ENCODE measurements at regions not wholly inside any gene's neighbourhood (a gene's known extent, or its start where the extent isn't known, plus 50 kb on each side); places are given as distances from the start of the nearest gene placed in this dataset.

GRCh38 chr9:23005156-23005555, 558.5 kb downstream of the DMRTA1 start:
- no peak for TF ChIP-seq CTCF (IDR thresholded peaks at IDR 0.05)
- Histone ChIP-seq H3K4me1 (no peaks in the 10 kb centered on the region), H3K27ac (no peak overlapping the region)

GRCh38 chr9:23006127-23006526, 559.5 kb downstream of the DMRTA1 start:
- no peaks in the 10 kb centered on the region for H3K9me3 ChIP-seq
- H3K27me3 ChIP-seq = no peaks in the 10 kb centered on the region
- no peak overlapping the region for H3K27ac ChIP-seq
- no peaks in the 10 kb centered on the region for H3K4me1 ChIP-seq
- no peaks in the 10 kb centered on the region for H3K36me3 ChIP-seq
- no peak for TF ChIP-seq CTCF (IDR thresholded peaks at IDR 0.05)
- no peak for DNase-seq
- H3K4me3 ChIP-seq = no peak overlapping the region
- intact Hi-C loops (cut with DNase I; ENCODE audit: low total_unique reads) = no loop called here

More at GRCh38 chr9:23005156-23005555, 558.5 kb downstream of the DMRTA1 start:
- intact Hi-C loops (cut with DNase I; ENCODE audit: low total_unique reads) = no loop called here
- no peaks in the 10 kb centered on the region for H3K27me3 ChIP-seq
- DNase-seq = no peak
- no peak overlapping the region for H3K4me3 ChIP-seq
- H3K36me3 ChIP-seq = no peaks in the 10 kb centered on the region
- H3K9me3 ChIP-seq = no peaks in the 10 kb centered on the region

- no peak for TF ChIP-seq CTCF (IDR thresholded peaks at IDR 0.05)
- DNase-seq = no peak
- H3K9me3 ChIP-seq = no peaks in the 10 kb centered on the region
- no peak overlapping the region for H3K27ac ChIP-seq
- H3K36me3 ChIP-seq = no peaks in the 10 kb centered on the region
- H3K27me3 ChIP-seq = no peaks in the 10 kb centered on the region
- intact Hi-C loops (cut with DNase I; ENCODE audit: low total_unique reads) = no loop called here
- no peaks in the 10 kb centered on the region for H3K4me1 ChIP-seq
- H3K4me3 ChIP-seq = no peak overlapping the region
These were observed 565.0 kb downstream of the DMRTA1 start for GRCh38 chr9:23011669-23012068.

- no peak overlapping the region for H3K27ac ChIP-seq
These were observed 568.9 kb downstream of the DMRTA1 start for GRCh38 chr9:23015557-23015956.

GRCh38 chr9:23036416-23036815, 589.8 kb downstream of the DMRTA1 start:
- Histone ChIP-seq H3K36me3 (no peaks in the 10 kb centered on the region), H3K27me3 (no peaks in the 10 kb centered on the region), H3K4me1 (no peaks in the 10 kb centered on the region), H3K9me3 (no peaks in the 10 kb centered on the region), H3K4me3 (no peak overlapping the region), H3K27ac (no peak overlapping the region)
- TF ChIP-seq CTCF (IDR thresholded peaks at IDR 0.05) = no peak
- intact Hi-C loops (cut with DNase I; ENCODE audit: low total_unique reads) = no loop called here
- no peak for DNase-seq

More at GRCh38 chr9:23015557-23015956, 568.9 kb downstream of the DMRTA1 start:
- Histone ChIP-seq H3K4me3 (no peak overlapping the region), H3K27me3 (no peaks in the 10 kb centered on the region), H3K9me3 (no peaks in the 10 kb centered on the region), H3K36me3 (no peaks in the 10 kb centered on the region), H3K4me1 (no peaks in the 10 kb centered on the region)
- DNase-seq = no peak
- intact Hi-C loops (cut with DNase I; ENCODE audit: low total_unique reads) = no loop called here
- no peak for TF ChIP-seq CTCF (IDR thresholded peaks at IDR 0.05)

GRCh38 chr9:23039402-23039801, 592.8 kb downstream of the DMRTA1 start:
- Histone ChIP-seq H3K36me3 (no peaks in the 10 kb centered on the region), H3K4me3 (no peak overlapping the region), H3K27me3 (no peaks in the 10 kb centered on the region), H3K4me1 (no peaks in the 10 kb centered on the region), H3K27ac (no peak overlapping the region), H3K9me3 (no peaks in the 10 kb centered on the region)
- no peak for TF ChIP-seq CTCF (IDR thresholded peaks at IDR 0.05)
- DNase-seq = no peak
- intact Hi-C loops (cut with DNase I; ENCODE audit: low total_unique reads) = no loop called here
